ENCODE measurements at regions not wholly inside any gene's neighbourhood (a gene's known extent, or its start where the extent isn't known, plus 50 kb on each side); places are given as distances from the start of the nearest gene placed in this dataset.

DNA sequence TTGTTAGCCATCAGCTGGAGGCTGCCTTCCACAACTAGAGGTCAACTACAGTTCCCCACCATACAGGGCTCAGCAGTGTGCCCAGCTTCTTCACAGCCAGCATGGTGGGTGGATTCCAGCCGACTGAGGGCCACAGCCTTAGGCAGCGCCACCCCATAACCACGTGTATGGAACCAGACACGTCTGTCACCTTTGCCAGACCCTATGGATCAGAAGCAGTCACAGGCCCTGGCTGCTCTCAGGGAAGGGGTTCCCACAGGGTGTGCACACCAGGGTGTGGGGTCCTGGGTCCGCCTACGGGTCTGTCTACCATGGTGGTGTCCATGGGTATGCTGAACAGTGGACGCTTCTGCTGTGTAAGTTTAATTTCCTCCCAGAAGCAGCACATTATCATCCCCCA is 265.0 kb upstream of the FOXF1 start:
- Histone ChIP-seq H3K36me3 (ENCODE audit: control insufficient read depth, low read length) (no peaks in the 10 kb centered on the region), H3K27ac (ENCODE audit: low read depth, low read length) (no peak overlapping the region), H3K4me1 (ENCODE audit: control insufficient read depth, low read length) (no peaks in the 10 kb centered on the region), H3K9me3 (ENCODE audit: control insufficient read depth, insufficient read depth, low read length) (no peaks in the 10 kb centered on the region), H3K27me3 (ENCODE audit: control insufficient read depth, low read length) (no peaks in the 10 kb centered on the region), H3K4me3 (ENCODE audit: low read length) (no peak overlapping the region), H3F3A (ENCODE audit: control insufficient read depth, insufficient read depth) (no peaks in the 10 kb centered on the region), H4K20me1 (ENCODE audit: control insufficient read depth, insufficient read depth, low read depth, low read length) (no peaks in the 10 kb centered on the region), H3K9me2 (replicated peaks; ENCODE audit: control insufficient read depth, low read length) (no peaks in the 10 kb centered on the region), H3K4me2 (ENCODE audit: low read length) (no peak overlapping the region), H3K79me2 (ENCODE audit: control insufficient read depth, low read length) (no peaks in the 10 kb centered on the region)
- TF ChIP-seq, protein P1, sequence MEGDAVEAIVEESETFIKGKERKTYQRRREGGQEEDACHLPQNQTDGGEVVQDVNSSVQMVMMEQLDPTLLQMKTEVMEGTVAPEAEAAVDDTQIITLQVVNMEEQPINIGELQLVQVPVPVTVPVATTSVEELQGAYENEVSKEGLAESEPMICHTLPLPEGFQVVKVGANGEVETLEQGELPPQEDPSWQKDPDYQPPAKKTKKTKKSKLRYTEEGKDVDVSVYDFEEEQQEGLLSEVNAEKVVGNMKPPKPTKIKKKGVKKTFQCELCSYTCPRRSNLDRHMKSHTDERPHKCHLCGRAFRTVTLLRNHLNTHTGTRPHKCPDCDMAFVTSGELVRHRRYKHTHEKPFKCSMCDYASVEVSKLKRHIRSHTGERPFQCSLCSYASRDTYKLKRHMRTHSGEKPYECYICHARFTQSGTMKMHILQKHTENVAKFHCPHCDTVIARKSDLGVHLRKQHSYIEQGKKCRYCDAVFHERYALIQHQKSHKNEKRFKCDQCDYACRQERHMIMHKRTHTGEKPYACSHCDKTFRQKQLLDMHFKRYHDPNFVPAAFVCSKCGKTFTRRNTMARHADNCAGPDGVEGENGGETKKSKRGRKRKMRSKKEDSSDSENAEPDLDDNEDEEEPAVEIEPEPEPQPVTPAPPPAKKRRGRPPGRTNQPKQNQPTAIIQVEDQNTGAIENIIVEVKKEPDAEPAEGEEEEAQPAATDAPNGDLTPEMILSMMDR (IDR thresholded peaks at IDR 0.05; ENCODE audit: low read depth, low read length, poor library complexity, severe bottlenecking): no peak
- no peak for TF ChIP-seq EZH2phosphoT487 (IDR thresholded peaks at IDR 0.05; ENCODE audit: borderline replicate concordance, low read length)

DNA sequence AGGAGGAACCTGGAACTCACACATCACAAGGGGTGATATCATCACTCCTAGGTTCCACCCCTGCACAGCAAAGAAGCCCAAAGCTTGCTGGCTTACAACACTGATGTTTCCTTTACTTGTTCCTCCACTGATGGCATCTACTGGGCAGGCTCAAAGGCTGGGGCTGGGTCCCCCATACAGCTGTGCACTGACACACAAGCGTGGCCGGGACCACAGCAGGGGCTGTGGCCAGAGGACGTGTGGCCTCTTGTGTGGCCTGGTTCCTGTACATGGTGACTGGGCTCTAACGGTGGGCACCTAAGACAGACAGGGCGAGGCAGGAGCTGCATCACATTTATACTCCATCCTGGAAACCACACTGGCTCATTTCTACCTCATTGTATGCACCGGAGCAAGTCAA is 264.4 kb upstream of the FOXF1 start:
- Histone ChIP-seq H3K9me2 (replicated peaks; ENCODE audit: control insufficient read depth, low read length) (no peaks in the 10 kb centered on the region), H4K20me1 (ENCODE audit: control insufficient read depth, insufficient read depth, low read depth, low read length) (no peaks in the 10 kb centered on the region), H3F3A (ENCODE audit: control insufficient read depth, insufficient read depth) (no peaks in the 10 kb centered on the region), H3K36me3 (ENCODE audit: control insufficient read depth, low read length) (no peaks in the 10 kb centered on the region), H3K27ac (ENCODE audit: low read depth, low read length) (no peak overlapping the region), H3K27me3 (ENCODE audit: control insufficient read depth, low read length) (no peaks in the 10 kb centered on the region), H3K79me2 (ENCODE audit: control insufficient read depth, low read length) (no peaks in the 10 kb centered on the region), H3K9me3 (ENCODE audit: control insufficient read depth, insufficient read depth, low read length) (no peaks in the 10 kb centered on the region), H3K4me2 (ENCODE audit: low read length) (no peak overlapping the region), H3K4me1 (ENCODE audit: control insufficient read depth, low read length) (no peaks in the 10 kb centered on the region), H3K4me3 (ENCODE audit: low read length) (no peak overlapping the region)
- TF ChIP-seq EZH2phosphoT487 (IDR thresholded peaks at IDR 0.05; ENCODE audit: borderline replicate concordance, low read length): no peak

DNA sequence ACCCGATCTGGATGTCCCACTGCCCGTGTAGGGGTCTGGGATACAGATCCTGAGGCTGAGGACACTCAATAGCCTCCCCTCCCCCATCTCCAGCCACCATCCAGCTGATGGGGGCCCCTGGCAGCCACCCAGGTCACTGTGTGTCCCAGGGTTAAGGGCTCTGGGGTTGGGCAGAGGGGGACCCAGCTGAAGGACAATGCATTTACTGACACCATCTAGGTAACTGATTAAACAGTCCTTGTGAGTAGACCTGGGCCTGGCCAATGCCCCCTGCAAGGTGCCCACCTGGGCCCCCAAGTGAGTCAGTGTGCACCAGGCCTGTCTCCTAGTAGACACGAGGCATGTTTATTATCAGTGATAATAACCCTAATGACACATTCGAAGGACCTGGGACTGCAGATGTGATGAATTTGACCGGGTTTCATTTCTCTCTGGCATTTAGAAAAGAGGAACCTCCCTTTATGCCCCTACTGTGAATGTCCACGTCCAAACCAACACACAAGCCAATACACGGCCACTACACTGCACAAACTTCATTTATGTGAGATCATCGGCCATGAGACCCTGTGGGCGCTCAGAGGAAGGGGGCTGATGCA is 261.9 kb upstream of the FOXF1 start:
- Histone ChIP-seq H4K20me1 (ENCODE audit: control insufficient read depth, insufficient read depth, low read depth, low read length) (no peaks in the 10 kb centered on the region), H3K4me3 (ENCODE audit: low read length) (no peak overlapping the region), H3K4me2 (ENCODE audit: low read length) (no peak overlapping the region), H3F3A (ENCODE audit: control insufficient read depth, insufficient read depth) (no peaks in the 10 kb centered on the region), H3K9me2 (replicated peaks; ENCODE audit: control insufficient read depth, low read length) (no peaks in the 10 kb centered on the region), H3K27ac (ENCODE audit: low read depth, low read length) (no peak overlapping the region), H3K27me3 (ENCODE audit: control insufficient read depth, low read length) (no peaks in the 10 kb centered on the region), H3K36me3 (ENCODE audit: control insufficient read depth, low read length) (no peaks in the 10 kb centered on the region), H3K79me2 (ENCODE audit: control insufficient read depth, low read length) (no peaks in the 10 kb centered on the region), H3K4me1 (ENCODE audit: control insufficient read depth, low read length) (no peaks in the 10 kb centered on the region), H3K9me3 (ENCODE audit: control insufficient read depth, insufficient read depth, low read length) (no peaks in the 10 kb centered on the region)
- TF ChIP-seq, protein P1 (IDR thresholded peaks at IDR 0.05; ENCODE audit: low read depth, low read length, poor library complexity, severe bottlenecking): no peak
- no peak for TF ChIP-seq EZH2phosphoT487 (IDR thresholded peaks at IDR 0.05; ENCODE audit: borderline replicate concordance, low read length)

DNA sequence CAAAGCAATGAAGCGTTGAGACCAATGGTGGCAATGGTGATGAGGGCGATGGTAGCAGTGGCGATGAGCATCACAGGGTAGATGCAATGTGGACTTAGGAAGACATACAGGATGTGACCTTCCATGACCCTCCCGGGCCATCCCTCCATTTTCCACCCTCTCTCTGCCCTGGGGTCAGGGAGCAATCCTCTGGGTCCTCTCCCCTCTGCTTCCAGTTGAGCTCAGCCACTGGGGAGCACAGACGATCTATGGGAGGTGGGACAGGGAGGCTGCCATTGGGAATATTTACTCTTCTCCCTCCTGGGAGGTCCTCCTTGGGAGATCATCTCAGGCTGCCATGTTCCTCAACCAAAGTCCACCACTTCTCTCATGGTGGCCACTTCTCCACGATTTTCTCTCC is 260.7 kb upstream of the FOXF1 start:
- Histone ChIP-seq H3K36me3 (ENCODE audit: control insufficient read depth, low read length) (no peaks in the 10 kb centered on the region), H3K4me3 (ENCODE audit: low read length) (no peak overlapping the region), H3K9me2 (replicated peaks; ENCODE audit: control insufficient read depth, low read length) (no peaks in the 10 kb centered on the region), H4K20me1 (ENCODE audit: control insufficient read depth, insufficient read depth, low read depth, low read length) (no peaks in the 10 kb centered on the region), H3K79me2 (ENCODE audit: control insufficient read depth, low read length) (no peaks in the 10 kb centered on the region), H3K27ac (ENCODE audit: low read depth, low read length) (no peak overlapping the region), H3K4me2 (ENCODE audit: low read length) (no peak overlapping the region), H3F3A (ENCODE audit: control insufficient read depth, insufficient read depth) (no peaks in the 10 kb centered on the region), H3K4me1 (ENCODE audit: control insufficient read depth, low read length) (no peaks in the 10 kb centered on the region), H3K27me3 (ENCODE audit: control insufficient read depth, low read length) (no peaks in the 10 kb centered on the region), H3K9me3 (ENCODE audit: control insufficient read depth, insufficient read depth, low read length) (no peaks in the 10 kb centered on the region)
- TF ChIP-seq, protein P1 (IDR thresholded peaks at IDR 0.05; ENCODE audit: low read depth, low read length, poor library complexity, severe bottlenecking): no peak
- TF ChIP-seq EZH2phosphoT487 (IDR thresholded peaks at IDR 0.05; ENCODE audit: borderline replicate concordance, low read length): no peak

Data from DOHH2 (cell line).